HEK293 (cell line): ENCODE measurements at regions not wholly inside any gene's neighbourhood (a gene's known extent, or its start where the extent isn't known, plus 50 kb on each side); places are given as distances from the start of the nearest gene placed in this dataset.

Source experiments
- CTCF ChIP-seq: fragments of 450-650 bp; formaldehyde crosslinking; IDR thresholded peaks from 2 replicates; pipeline ENCODE4 v1.5.1; 2016; ENCODE audit warnings: missing biosample characterization, missing genetic modification characterization
- ZNF350 ChIP-seq: fragments of 450-650 bp; formaldehyde crosslinking; IDR thresholded peaks from 2 replicates; pipeline ENCODE4 v1.5.0; 2017; ENCODE audit warnings: missing biosample characterization, mild to moderate bottlenecking, missing genetic modification characterization

GRCh38 chr20:53748176-53748575, 154.5 kb upstream of the ZNF217 start:
- TF ChIP-seq ZNF350 (tag by site-specific recombination), result no peak
- TF ChIP-seq CTCF (tag by site-specific recombination), result no peak
